NCI-H187 (cell line): ENCODE measurements at regions not wholly inside any gene's neighbourhood (a gene's known extent, or its start where the extent isn't known, plus 50 kb on each side); places are given as distances from the start of the nearest gene placed in this dataset.

Experiments
- DNase-seq, 2 experiments: peaks; one replicate each; lab custom pipeline; 2025; lab: John Stamatoyannopoulos, UW

DNA sequence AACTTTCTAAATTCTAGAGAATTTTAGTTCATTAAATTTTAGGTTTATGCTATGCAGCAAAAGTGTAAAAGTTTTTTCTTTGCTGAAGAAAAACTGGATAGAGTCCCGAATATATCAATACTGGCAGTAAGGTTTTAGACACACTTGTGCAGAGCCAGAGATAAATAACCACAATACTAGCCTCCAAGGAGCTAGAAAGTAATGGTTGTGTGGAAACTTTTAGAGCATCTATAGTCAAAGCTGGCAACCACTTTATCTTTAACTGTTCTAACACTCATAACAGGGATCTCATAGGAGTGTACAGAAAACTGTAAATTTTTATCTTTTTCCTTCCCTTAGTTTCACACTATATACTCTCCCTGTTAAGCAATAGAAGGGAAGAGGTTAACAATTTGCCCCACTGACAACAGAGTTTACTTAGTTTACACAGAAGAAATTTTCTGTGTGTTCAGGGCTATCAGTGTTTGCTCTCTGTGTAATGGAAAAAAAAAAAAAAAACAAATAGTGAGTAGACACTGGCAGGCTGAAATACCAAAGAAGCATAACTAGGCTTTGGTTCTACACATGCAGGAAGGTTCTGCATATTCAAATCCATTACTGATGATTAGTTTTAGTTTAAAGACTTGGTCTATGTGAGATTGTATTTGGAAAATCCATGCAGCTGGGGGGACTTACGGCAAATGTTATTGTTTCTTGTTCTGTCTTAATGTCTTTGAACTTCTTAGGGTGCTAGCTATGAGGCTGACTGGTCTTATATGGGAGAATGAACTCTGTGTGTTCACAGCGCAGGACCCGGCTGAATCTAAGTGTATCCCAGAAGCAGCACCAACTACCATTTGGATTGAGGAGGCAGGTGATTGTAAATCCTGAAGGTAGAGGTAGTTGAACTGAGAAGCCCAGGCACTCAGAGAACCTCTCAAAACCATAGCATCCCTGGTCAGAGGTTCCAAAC, 187.6 kb downstream of the PCSK1 start:
- DNase-seq = no peak

DNA sequence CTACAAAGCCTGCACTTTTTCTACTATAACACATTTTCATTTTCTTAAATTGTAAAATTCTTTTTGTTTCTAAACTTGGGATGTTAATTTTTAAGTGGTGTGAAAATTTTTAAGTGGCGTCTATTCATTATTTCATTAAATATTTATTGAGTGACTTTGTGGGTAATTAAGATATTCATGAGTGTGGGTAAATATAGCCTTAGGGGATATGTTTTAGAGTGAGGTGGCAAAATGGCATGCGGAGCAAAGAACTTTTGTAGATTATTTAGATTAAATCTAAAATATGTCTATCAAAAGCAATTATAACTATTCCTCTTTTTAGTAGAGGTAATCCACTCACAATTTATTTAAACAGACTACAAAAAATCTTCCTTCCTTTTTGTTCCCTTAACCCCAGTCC, 188.4 kb downstream of the PCSK1 start:
- DNase-seq = no peak

- no peak for DNase-seq
Measured at GRCh38 chr5:96243862-96244261, 189.2 kb downstream of the PCSK1 start.

DNA sequence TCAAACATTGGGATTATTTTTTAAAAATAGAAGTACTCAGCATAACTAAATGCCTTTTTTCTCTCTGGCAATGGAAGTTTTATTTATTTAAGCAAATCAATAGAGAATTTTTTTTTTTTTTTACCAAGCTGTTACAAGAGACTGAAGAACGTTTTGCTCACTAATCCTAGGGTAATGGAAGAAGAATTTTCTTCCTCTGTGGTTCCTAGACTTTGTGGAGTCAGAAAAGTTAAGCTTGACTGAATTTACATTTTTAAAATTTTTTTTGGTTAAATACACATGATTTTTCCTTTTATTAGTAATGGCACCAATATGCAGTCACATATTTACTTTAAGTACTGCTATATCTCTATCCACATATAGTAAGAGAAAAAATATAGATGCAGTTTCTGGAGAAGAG, 189.8 kb downstream of the PCSK1 start:
- DNase-seq = no peak

DNA sequence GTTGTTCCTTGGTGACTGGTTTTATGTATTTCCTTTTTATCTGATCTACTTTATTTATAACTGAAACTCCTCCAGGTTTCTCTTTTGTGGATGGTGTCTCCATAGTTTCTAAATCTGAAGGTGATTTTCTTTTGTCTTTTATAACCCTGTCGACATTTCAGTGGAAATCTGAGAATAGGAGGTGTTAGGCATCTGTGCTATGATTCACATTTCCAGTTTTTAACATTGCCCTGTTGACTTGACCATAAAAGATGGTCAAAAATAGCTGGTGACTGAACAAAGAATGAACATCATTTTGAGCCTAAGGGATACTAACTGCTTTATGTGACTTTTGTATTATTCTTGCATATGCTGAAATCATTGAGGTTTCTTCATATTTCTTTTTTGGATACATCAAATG, 190.5 kb downstream of the PCSK1 start:
- DNase-seq = no peak

DNA sequence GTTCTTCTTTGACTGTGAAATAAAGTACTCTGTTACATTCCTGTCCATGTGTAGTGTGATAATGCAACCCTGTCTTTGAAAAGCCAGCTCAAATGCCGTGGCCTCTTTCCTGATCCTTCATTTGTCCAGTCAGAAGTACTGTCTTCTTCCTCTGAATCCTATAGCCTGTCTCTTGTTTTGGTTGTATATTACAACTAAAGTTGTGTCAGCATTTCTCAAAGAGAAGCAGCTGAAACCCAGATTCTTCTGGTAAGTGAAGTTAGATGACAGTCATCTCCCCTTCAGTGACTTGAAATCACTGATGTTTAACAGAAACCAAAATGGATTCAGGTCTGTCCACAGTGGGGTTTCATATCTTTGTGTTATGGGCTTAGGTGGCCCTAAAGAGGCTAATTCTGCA, 196.2 kb downstream of the PCSK1 start:
- no peak for DNase-seq

DNA sequence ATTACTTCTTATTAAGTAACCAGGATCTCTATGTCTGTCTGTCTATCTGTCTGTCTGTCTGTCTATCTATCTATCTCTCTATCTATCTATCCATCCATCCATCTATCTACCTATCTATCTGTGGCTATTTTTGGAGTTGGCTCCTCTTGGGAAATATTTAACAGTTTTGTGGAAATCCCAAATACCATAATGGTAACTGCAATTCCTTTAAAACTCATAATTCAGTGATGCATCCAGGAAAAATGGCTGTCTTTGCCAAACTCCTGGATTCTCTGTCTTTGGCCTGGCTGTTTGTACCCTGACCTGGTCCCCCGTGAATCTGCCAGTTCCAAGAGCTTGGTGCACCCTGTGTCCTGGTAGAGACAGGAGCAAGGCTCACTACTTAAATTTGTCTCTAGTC, 197.0 kb downstream of the PCSK1 start:
- no peak for DNase-seq

- no peak for DNase-seq
Measured at GRCh38 chr5:96235008-96235910, 197.8 kb downstream of the PCSK1 start.

GRCh38 chr5:96232602-96233001, 200.4 kb downstream of the PCSK1 start:
- DNase-seq = no peak

- DNase-seq = no peak
Measured at GRCh38 chr5:96229188-96229587, 203.9 kb downstream of the PCSK1 start.

- DNase-seq = no peak
Measured at GRCh38 chr5:96228408-96228807, 204.6 kb downstream of the PCSK1 start.

GRCh38 chr5:96227957-96228356, 205.1 kb downstream of the PCSK1 start:
- no peak for DNase-seq

- DNase-seq = no peak
Measured at GRCh38 chr5:96226941-96227552, 206.0 kb downstream of the PCSK1 start.

DNA sequence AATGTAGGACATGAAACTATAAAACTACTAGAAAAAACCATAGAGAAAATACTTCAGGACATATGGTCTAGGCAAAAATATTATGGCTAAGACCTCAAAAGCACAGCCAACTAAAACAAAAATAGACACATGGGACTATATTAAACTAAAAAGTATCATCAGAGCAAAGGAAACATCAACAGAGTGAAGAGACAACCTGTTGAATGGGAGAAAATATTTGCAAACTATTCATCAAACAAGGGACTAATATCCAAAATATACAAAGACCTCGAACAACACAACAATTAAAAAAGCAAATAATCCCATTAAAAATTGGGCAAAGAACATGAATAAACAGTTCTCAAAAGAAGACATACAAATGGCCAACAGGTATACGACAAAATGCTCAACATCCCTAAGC, 210.9 kb downstream of the PCSK1 start:
- DNase-seq = no peak

GRCh38 chr5:96220610-96221390, 212.2 kb downstream of the PCSK1 start:
- no peak for DNase-seq

- DNase-seq = no peak
Measured at GRCh38 chr5:96219580-96220281, 213.3 kb downstream of the PCSK1 start.

- no peak for DNase-seq
Measured at GRCh38 chr5:96218653-96219052, 214.4 kb downstream of the PCSK1 start.

GRCh38 chr5:96214442-96215197, 218.4 kb downstream of the PCSK1 start:
- DNase-seq = no peak

- DNase-seq = no peak
Measured at GRCh38 chr5:96209829-96210228, 223.2 kb downstream of the PCSK1 start.

DNA sequence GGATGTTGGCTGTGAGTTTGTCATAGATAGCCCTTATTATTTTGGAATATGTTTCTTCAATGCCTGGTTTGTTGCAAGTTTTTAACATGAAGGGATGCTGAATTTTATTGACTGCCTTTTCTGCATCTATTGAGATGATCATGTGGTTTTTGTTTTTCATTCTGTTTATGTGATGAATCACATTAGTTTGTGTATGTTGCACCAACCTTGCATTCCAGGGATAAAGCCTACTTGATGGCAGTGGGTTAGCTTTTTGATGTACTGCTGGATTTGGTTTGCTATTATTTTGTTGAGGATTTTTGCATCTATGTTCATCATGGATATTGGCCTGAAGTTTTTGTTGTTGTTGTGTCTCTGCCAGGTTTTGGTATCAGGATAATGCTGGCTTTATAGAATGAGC, 225.6 kb downstream of the PCSK1 start:
- no peak for DNase-seq
